ENCODE measurements at regions not wholly inside any gene's neighbourhood (a gene's known extent, or its start where the extent isn't known, plus 50 kb on each side); places are given as distances from the start of the nearest gene placed in this dataset.
"Not testable (repeated sequence)": the region's sequence is repeated elsewhere in the genome, so short reads cannot be mapped to it uniquely, and the experiment has no call there.

GRCh38 chr5:67897431-67897830, 318.1 kb upstream of the PIK3R1 start:
- H3K9me3 Mint-ChIP-seq (ENCODE audit: unreplicated experiment), result peaks cover 3% of the 10 kb centered on the region
- peaks cover 8% of the 10 kb centered on the region for H3K27me3 Mint-ChIP-seq (ENCODE audit: unreplicated experiment)
- H3K27ac Mint-ChIP-seq (ENCODE audit: unreplicated experiment), result no peak overlapping the region
- DNase-seq (ENCODE audit: extremely low spot score, unreplicated experiment), result no peak
- H3K4me3 Mint-ChIP-seq (ENCODE audit: unreplicated experiment), result no peak overlapping the region
- H3K4me1 Mint-ChIP-seq (ENCODE audit: unreplicated experiment), result peaks cover 21% of the 10 kb centered on the region
- H3K36me3 Mint-ChIP-seq (ENCODE audit: unreplicated experiment), result no peaks in the 10 kb centered on the region
- TF ChIP-seq CTCF (IDR thresholded peaks at IDR 0.05), result no peak

- Mint-ChIP-seq H3K4me1 (ENCODE audit: unreplicated experiment) (peaks cover 21% of the 10 kb centered on the region), H3K27ac (ENCODE audit: unreplicated experiment) (no peak overlapping the region), H3K9me3 (ENCODE audit: unreplicated experiment) (peaks cover 3% of the 10 kb centered on the region), H3K36me3 (ENCODE audit: unreplicated experiment) (no peaks in the 10 kb centered on the region), H3K27me3 (ENCODE audit: unreplicated experiment) (peaks cover 10% of the 10 kb centered on the region), H3K4me3 (ENCODE audit: unreplicated experiment) (no peak overlapping the region)
- no peak for DNase-seq (ENCODE audit: extremely low spot score, unreplicated experiment)
- no peak for TF ChIP-seq CTCF (IDR thresholded peaks at IDR 0.05)
Measured at GRCh38 chr5:67896930-67897313, 318.6 kb upstream of the PIK3R1 start.

- H3K4me1 Mint-ChIP-seq (ENCODE audit: unreplicated experiment), result peaks cover 21% of the 10 kb centered on the region
- H3K27me3 Mint-ChIP-seq (ENCODE audit: unreplicated experiment), result peaks cover 11% of the 10 kb centered on the region
- H3K36me3 Mint-ChIP-seq (ENCODE audit: unreplicated experiment), result no peaks in the 10 kb centered on the region
- no peak overlapping the region for H3K4me3 Mint-ChIP-seq (ENCODE audit: unreplicated experiment)
- no peak for TF ChIP-seq CTCF (IDR thresholded peaks at IDR 0.05)
- no peak for DNase-seq (ENCODE audit: extremely low spot score, unreplicated experiment)
- peaks cover 7% of the 10 kb centered on the region for H3K9me3 Mint-ChIP-seq (ENCODE audit: unreplicated experiment)
- no peak overlapping the region for H3K27ac Mint-ChIP-seq (ENCODE audit: unreplicated experiment)
Measured at GRCh38 chr5:67896311-67896929, 319.1 kb upstream of the PIK3R1 start.

- H3K36me3 Mint-ChIP-seq (ENCODE audit: unreplicated experiment); H3K9me3 Mint-ChIP-seq (ENCODE audit: unreplicated experiment); H3K27ac Mint-ChIP-seq (ENCODE audit: unreplicated experiment); H3K27me3 Mint-ChIP-seq (ENCODE audit: unreplicated experiment); H3K4me1 Mint-ChIP-seq (ENCODE audit: unreplicated experiment); H3K4me3 Mint-ChIP-seq (ENCODE audit: unreplicated experiment); DNase-seq (ENCODE audit: extremely low spot score, unreplicated experiment): not testable (repeated sequence)
Measured at GRCh38 chr5:67889870-67890269, 325.7 kb upstream of the PIK3R1 start.

- no peak for TF ChIP-seq CTCF (IDR thresholded peaks at IDR 0.05)
- Mint-ChIP-seq H3K27me3 (ENCODE audit: unreplicated experiment) (peaks cover 11% of the 10 kb centered on the region), H3K27ac (ENCODE audit: unreplicated experiment) (no peak overlapping the region), H3K9me3 (ENCODE audit: unreplicated experiment) (peaks cover 4% of the 10 kb centered on the region), H3K36me3 (ENCODE audit: unreplicated experiment) (no peaks in the 10 kb centered on the region), H3K4me3 (ENCODE audit: unreplicated experiment) (no peak overlapping the region), H3K4me1 (ENCODE audit: unreplicated experiment) (no peaks in the 10 kb centered on the region)
- DNase-seq (ENCODE audit: extremely low spot score, unreplicated experiment), result no peak
Measured at GRCh38 chr5:67887748-67888161, 327.8 kb upstream of the PIK3R1 start.

- H3K27ac Mint-ChIP-seq (ENCODE audit: unreplicated experiment), result no peak overlapping the region
- H3K36me3 Mint-ChIP-seq (ENCODE audit: unreplicated experiment), result no peaks in the 10 kb centered on the region
- DNase-seq (ENCODE audit: extremely low spot score, unreplicated experiment), result no peak
- no peak overlapping the region for H3K4me3 Mint-ChIP-seq (ENCODE audit: unreplicated experiment)
- TF ChIP-seq CTCF (IDR thresholded peaks at IDR 0.05), result no peak
- H3K4me1 Mint-ChIP-seq (ENCODE audit: unreplicated experiment), result no peaks in the 10 kb centered on the region
- H3K9me3 Mint-ChIP-seq (ENCODE audit: unreplicated experiment), result peaks cover 4% of the 10 kb centered on the region
- peaks cover 9% of the 10 kb centered on the region for H3K27me3 Mint-ChIP-seq (ENCODE audit: unreplicated experiment)
Measured at GRCh38 chr5:67886761-67887160, 328.8 kb upstream of the PIK3R1 start.

All from osteocyte (in vitro differentiated cells).